NOMO-1 treated with DMSO at 0.1 percent for 48 hours (cell line): ENCODE measurements at regions not wholly inside any gene's neighbourhood (a gene's known extent, or its start where the extent isn't known, plus 50 kb on each side); places are given as distances from the start of the nearest gene placed in this dataset.

Experiments
- DNase-seq: peaks from one replicate; lab custom pipeline; 2025; ENCODE audit not compliant: unreplicated experiment; lab: John Stamatoyannopoulos, UW

- no peak for DNase-seq
These were observed 754.3 kb downstream of the MECOM start for GRCh38 chr3:168909260-168909659.

DNA sequence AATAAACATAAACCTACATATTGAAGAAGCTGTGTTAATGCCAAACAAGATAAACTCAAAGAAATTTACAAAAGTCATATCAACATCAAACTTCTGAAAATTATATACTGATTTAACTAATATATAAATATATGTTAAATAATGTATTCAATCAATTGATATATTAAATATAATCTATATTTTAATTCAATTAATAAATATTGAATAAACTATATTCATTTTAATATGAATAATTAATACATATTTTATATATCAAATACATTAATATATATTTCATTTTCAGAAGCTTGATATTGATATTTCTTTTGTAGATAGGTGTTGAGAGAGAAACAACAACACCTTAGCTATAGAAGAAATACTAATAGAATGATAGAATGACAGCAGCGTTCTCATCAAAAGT is 768.1 kb downstream of the MECOM start:
- DNase-seq = no peak

GRCh38 chr3:168894214-168894613 is 769.3 kb downstream of the MECOM start:
- no peak for DNase-seq

- DNase-seq = no peak
These were observed 773.8 kb downstream of the MECOM start for GRCh38 chr3:168889666-168890065.

DNA sequence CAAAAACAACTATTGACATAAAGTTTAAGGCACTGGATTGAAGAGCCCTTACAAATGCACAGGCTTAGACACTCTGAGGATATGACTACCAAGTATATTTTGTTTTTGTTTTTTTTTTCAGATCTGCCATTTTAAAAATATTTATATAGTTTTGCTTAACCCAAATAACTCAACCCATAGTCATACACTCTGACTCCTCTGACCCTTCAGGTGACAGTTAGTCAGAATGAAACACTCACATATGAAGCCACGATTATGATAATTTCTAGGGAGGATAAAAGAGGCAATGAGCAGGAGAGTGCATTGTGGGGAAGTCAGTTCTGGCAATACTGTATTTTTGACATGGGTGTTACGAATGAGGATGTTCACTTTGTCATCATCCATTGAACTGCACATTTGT is 774.7 kb downstream of the MECOM start:
- DNase-seq = no peak

- DNase-seq = no peak
These were observed 778.5 kb downstream of the MECOM start for GRCh38 chr3:168885028-168885427.

GRCh38 chr3:168884353-168884903 is 779.1 kb downstream of the MECOM start:
- no peak for DNase-seq

DNA sequence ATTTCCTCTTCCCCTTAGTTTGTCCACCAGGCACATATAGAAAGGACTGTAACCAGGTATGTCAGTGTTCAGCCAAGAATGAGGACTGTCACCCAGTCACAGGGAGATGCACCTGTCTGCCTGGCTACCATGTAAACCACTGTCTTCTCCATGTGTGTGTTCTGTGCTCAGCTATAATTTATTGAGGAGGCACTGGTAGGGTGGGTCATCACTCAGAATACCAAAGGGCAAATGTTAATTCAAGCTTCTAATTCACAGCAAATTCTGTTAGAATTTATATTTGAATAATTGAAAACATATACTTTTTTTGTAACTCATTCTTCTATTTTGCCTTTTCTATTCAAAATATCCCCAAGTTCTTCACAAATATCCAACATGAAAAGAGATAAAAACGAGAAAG is 780.4 kb downstream of the MECOM start:
- DNase-seq = no peak

- no peak for DNase-seq
These were observed 781.7 kb downstream of the MECOM start for GRCh38 chr3:168881804-168882203.

GRCh38 chr3:168878655-168879054 is 782.9 kb upstream of the GOLIM4 start:
- no peak for DNase-seq

GRCh38 chr3:168877899-168878298 is 782.2 kb upstream of the GOLIM4 start:
- DNase-seq = no peak

DNA sequence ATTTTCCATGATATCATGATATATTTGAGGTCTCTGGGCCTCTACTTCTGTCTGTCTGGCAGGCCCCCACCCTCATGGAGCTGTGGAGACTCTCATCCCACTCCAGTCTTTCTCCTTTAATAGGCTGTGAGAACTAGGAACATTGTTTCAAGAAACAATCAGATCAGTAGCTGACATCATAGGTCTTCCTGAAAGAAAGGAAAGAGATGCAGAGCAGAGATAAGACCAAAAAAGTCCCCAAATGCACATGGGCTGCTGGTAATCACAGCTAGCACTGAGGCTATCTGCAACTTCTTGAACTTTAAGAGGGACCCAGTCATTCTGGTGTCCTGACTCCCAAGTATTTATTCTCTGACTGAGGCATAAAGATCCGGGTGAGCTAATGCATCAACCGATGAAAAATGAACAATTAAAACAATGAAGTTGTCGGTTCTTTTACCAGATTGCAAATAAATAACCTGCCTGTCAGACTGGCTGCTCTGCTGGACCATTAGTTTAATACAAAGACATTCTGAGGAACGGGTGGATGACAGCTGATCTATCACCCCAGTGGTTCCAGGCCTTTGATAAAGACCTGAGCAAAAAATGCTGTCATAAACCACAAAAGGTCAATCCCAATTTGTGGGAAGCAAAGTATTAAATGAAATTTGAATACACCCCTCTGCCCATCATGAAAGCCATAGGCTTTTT is 780.8 kb upstream of the GOLIM4 start:
- no peak for DNase-seq

DNA sequence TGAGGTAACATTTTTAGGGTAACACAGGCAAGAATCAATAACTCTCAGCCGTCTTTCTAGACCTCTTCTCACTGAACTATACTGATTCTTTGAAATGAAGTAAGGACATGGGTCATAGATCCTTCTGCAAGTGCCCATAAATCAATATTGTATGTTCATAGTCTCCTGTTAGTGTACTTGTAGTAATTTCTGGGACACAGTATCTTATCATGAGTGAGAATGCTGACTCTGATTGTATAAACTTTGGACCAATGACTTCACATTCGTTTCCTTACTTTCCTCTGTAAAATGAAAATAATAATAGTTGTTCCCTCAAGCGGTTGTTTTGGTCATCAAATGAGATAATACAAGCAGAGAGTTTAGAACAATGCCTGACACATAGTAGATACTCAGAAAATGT is 777.1 kb upstream of the GOLIM4 start:
- no peak for DNase-seq

DNA sequence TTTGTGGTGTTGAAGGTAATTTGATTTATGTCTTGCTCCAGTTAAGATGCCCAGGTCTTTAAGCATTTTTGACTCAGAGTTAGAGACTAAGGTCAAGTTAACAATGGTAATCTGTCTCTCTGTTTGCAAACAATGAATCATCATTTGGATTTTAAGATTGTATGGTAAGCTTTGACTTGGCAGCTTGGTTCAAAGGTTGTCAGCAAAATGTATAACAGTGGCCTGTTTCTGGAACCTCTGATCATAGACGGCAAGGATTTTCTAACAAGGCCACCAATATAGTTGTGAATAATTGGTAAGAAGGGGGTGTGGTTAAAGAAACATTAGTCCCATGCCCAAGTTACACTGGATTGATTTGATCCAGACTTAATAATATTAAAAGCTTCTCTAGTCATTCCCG is 775.2 kb upstream of the GOLIM4 start:
- no peak for DNase-seq

DNA sequence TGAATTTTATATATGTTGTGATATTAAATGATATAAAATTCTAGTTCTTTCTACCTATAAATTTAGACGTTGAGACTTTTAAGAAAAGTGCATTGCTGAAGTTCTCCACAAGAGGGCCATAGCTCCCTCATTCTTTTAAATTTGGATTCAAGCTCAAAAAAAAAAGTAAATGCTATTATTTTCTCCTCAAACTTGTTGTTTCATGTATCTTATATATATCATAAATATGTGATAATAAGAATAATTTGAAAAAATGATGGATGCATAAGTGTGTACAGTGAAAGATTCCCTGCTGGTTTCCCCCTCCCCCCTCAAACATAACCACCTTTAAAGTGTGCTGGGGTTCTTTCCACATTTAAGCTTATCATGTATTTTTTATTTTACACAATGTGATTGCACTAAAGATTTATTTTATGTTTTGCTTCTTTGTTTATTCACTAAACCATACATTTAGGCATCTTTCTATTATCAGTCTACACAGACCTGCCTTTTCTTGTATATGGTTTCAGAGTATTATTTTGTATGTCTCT is 769.4 kb upstream of the GOLIM4 start:
- peak; percentile 17 for DNase-seq

- DNase-seq = no peak
These were observed 768.6 kb upstream of the GOLIM4 start for GRCh38 chr3:168864107-168865021.

- no peak for DNase-seq
These were observed 767.8 kb upstream of the GOLIM4 start for GRCh38 chr3:168863561-168863960.

GRCh38 chr3:168862466-168862865 is 766.7 kb upstream of the GOLIM4 start:
- DNase-seq = no peak

DNA sequence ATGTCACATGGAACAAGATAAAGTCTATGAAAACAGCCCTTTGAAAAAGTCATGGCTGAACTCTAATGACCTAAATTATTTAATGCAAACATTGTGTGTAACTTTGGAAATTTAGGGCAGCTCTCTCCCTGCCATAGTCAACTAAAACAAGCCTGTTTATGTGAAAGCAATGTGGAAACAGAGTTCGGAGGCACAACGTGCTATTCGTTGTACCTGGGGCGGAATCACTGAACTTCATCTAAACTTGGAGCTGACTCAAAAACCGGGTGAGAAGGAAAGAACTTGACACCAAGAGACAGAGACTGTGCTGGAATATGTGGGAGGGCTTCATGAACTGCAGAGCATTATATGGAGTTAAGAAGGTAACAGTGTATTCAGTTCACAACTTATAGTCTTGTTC is 764.9 kb upstream of the GOLIM4 start:
- no peak for DNase-seq

DNA sequence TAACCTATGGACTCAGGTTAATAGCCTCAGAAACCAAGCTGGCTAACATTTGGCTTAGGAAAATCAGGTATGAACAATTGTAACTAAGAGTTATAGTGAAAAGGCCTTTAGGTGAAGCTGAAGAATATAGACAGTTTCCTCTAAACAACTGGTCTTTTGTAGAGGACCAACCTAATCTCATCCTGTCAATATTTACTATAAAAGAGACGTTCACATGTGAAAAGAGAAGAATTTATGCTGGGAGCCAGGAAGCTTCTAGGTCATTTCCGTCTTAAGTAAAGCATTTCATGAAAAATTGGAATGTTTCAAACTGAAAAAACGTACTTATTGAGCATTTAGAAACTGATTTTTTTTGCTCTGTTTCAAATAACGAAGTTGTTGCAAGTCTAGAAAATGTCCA is 764.3 kb upstream of the GOLIM4 start:
- no peak for DNase-seq

- no peak for DNase-seq
These were observed 763.9 kb upstream of the GOLIM4 start for GRCh38 chr3:168859574-168859973.

GRCh38 chr3:168859143-168859542 is 763.4 kb upstream of the GOLIM4 start:
- DNase-seq = no peak
